Left lung (tissue), 4 donors: ENCODE measurements at regions not wholly inside any gene's neighbourhood (a gene's known extent, or its start where the extent isn't known, plus 50 kb on each side); places are given as distances from the start of the nearest gene placed in this dataset.

Experiments
- ATAC-seq: fragments of 200-7000 bp; cut with Tn5 transposase; one replicate; pipeline ENCODE4 v1.9.1; 2020; ENCODE audit warnings: moderate library complexity
- DNase-seq, 4 donors: peaks; one replicate each; pipeline ENCODE4 v3.0.0-alpha.2; 2013 to 2020
- H3K27ac ChIP-seq, 2 donors: fragments of 200-600 bp; sonication (generic) in 1 of 2; one replicate each; pipeline versions ENCODE4 v1.5.0 to v1.8.0; 2020 to 2021
- H3K27me3 ChIP-seq, 2 donors: fragments of 200-600 bp; sonication (generic) in 1 of 2; one replicate each; pipeline versions ENCODE4 v1.5.0 to v1.8.0; 2020 to 2021
- H3K36me3 ChIP-seq, 2 donors: fragments of 200-600 bp; sonication (generic) in 1 of 2; one replicate each; pipeline versions ENCODE4 v1.5.0 to v1.8.0; 2020 to 2021
- H3K4me1 ChIP-seq, 2 donors: fragments of 200-600 bp; one replicate each; pipeline ENCODE4 v1.8.0; 2021
- H3K4me3 ChIP-seq, 2 donors: fragments of 200-600 bp; sonication (generic) in 1 of 2; one replicate each; pipeline versions ENCODE4 v1.5.0 to v1.8.0; 2020 to 2021; ENCODE audit warnings: mild to moderate bottlenecking in 1 of 2
- H3K9me3 ChIP-seq, 2 donors: fragments of 200-600 bp; sonication (generic) in 1 of 2; one replicate each; pipeline versions ENCODE4 v1.5.0 to v1.8.0; 2020 to 2021
- intact Hi-C, 2 donors: fragments of 100-400 bp; cut with DNase I; formaldehyde crosslinking; loops; one replicate each; pipeline versions ENCODE4 v1.11.2 to v1.14.2; 2022
- TF ChIP-seq, protein P1 (sequence below), 2 donors: fragments of 200-600 bp; sonication (generic) in 1 of 2; IDR thresholded peaks; one replicate each; pipeline versions ENCODE4 v1.5.0 to v1.8.0; 2021; ENCODE audit warnings: antibody characterized with exemption in 2 of 2
- donor health status: DM: no; HTN: yes; CAD: no.
- donor health status: DM: no; HTN: no; CAD: no.

DNA sequence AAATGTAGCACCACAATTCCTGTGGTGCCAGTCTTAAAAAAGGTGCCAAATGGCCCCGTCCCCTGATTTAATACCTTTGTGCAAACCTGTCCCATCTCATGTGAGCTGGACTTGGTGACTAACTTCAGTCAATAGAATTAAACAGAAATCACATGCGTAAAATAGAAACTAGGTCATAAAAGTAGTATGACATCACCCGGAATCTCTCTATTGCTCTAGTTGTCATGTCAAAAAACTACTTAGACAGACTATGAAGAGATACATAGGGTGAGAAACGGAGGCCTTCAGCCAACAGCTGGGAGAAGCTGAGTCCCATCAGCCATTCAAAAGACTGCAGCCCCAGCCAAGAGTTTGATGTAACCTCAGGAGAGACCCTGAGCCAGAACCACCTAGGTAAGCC is 293.5 kb upstream of the HS3ST1 start:
- ATAC-seq (no peak), DNase-seq (no peak)
- intact Hi-C loops, result no loop called here
- Histone ChIP-seq H3K9me3 (no peaks in the 10 kb centered on the region), H3K27me3 (no peaks in the 10 kb centered on the region), H3K4me1 (no peaks in the 10 kb centered on the region), H3K27ac (no peak overlapping the region), H3K36me3 (no peaks in the 10 kb centered on the region), H3K4me3 (no peak overlapping the region)
- TF ChIP-seq, protein P1, sequence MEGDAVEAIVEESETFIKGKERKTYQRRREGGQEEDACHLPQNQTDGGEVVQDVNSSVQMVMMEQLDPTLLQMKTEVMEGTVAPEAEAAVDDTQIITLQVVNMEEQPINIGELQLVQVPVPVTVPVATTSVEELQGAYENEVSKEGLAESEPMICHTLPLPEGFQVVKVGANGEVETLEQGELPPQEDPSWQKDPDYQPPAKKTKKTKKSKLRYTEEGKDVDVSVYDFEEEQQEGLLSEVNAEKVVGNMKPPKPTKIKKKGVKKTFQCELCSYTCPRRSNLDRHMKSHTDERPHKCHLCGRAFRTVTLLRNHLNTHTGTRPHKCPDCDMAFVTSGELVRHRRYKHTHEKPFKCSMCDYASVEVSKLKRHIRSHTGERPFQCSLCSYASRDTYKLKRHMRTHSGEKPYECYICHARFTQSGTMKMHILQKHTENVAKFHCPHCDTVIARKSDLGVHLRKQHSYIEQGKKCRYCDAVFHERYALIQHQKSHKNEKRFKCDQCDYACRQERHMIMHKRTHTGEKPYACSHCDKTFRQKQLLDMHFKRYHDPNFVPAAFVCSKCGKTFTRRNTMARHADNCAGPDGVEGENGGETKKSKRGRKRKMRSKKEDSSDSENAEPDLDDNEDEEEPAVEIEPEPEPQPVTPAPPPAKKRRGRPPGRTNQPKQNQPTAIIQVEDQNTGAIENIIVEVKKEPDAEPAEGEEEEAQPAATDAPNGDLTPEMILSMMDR (IDR thresholded peaks at IDR 0.05), result no peak

DNA sequence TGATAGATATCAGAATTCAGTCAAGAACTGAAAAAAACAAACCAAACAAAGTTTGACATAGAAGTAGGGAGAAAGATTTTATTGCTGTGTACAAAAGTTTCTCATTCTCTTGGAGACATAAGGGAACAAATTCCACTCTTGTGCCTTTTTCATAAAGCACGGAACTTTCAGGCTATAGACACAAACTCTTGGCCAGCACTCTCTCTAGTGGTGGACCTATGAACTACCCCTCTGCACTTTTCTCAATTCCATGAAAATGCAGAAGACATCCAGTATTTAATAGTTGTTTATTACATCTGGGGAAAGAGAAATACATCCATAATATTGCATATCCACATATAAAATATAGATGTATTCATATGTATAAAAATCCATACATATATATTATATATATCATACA is 291.6 kb upstream of the HS3ST1 start:
- peak in 1 of 4 donors; percentile 19 for DNase-seq
- H3K36me3 ChIP-seq, result no peaks in the 10 kb centered on the region
- H3K4me1 ChIP-seq, result no peaks in the 10 kb centered on the region
- TF ChIP-seq, protein P1 (IDR thresholded peaks at IDR 0.05), result peak; percentile 54 to 65
- no peaks in the 10 kb centered on the region for H3K9me3 ChIP-seq
- H3K27ac ChIP-seq, result no peak overlapping the region
- intact Hi-C loops, result no loop called here
- ATAC-seq, result peak; percentile 90
- no peak overlapping the region for H3K4me3 ChIP-seq
- no peaks in the 10 kb centered on the region for H3K27me3 ChIP-seq

DNA sequence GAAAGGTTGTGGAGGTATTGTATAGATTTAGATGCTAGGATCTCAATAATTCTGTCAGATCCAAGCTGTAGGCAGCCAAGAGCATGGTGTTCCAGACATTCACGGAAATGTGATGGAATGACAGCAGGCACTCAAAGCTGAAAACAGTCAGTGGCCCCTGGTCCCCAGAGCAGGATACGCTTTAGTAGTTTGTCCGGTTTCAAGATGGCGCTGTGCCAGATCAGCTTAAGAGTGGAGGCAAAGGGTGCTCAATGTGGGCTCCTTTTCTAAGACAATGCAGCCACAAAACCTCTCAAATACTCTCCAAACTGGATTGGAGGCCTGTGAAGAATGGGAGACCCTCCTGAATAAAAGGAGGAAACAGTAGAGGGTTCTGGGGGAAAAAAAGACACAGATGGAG is 291.2 kb upstream of the HS3ST1 start:
- intact Hi-C loops, result no loop called here
- ATAC-seq (peak; percentile 44), DNase-seq (peak in 2 of 4 donors; percentile 12 to 36)
- no peaks in the 10 kb centered on the region for H3K36me3 ChIP-seq
- TF ChIP-seq, protein P1 (IDR thresholded peaks at IDR 0.05), result no peak
- H3K4me3 ChIP-seq, result no peak overlapping the region
- no peaks in the 10 kb centered on the region for H3K9me3 ChIP-seq
- H3K4me1 ChIP-seq, result no peaks in the 10 kb centered on the region
- H3K27ac ChIP-seq, result no peak overlapping the region
- no peaks in the 10 kb centered on the region for H3K27me3 ChIP-seq

DNA sequence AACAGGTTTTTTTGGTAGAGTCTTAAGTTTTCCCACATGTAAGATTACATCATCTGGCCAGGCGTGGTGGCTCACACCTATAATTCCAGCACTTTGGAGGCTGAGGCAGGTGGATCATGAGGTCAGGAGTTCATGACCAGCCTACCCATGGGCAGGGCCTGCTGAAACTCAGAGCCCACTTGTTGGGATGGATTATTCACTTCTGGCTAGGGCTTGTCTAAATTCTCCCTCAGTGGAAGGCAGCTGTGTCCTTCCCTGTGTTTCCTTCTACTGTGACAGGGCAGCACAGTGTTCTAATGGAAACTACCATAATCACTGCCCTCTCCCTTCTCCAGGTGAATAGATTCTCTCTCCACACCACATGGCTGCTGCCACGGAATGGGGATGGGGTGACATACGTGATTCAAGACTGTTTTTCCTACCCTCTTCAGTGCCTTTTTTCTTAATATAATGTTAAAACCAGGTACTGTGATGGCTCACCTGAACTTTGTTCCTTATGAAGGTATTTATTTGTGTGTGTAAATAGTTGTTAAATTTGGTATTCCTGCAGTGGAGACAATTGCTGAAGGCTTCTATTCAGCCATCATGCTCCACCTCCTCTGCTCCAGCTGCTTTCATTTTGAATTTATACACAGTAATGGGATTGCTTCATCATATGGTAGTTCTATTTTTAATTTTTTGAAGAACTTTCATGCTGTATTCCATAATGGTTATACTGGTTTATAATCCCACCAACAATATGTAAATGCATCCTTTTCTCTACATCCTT is 287.2 kb upstream of the HS3ST1 start:
- Histone ChIP-seq H3K36me3 (no peaks in the 10 kb centered on the region), H3K27ac (no peak overlapping the region), H3K4me1 (no peaks in the 10 kb centered on the region), H3K27me3 (no peaks in the 10 kb centered on the region), H3K9me3 (no peaks in the 10 kb centered on the region), H3K4me3 (no peak overlapping the region)
- TF ChIP-seq, protein P1 (IDR thresholded peaks at IDR 0.05), result no peak
- DNase-seq (no peak), ATAC-seq (no peak)
- intact Hi-C loops, result no loop called here

DNA sequence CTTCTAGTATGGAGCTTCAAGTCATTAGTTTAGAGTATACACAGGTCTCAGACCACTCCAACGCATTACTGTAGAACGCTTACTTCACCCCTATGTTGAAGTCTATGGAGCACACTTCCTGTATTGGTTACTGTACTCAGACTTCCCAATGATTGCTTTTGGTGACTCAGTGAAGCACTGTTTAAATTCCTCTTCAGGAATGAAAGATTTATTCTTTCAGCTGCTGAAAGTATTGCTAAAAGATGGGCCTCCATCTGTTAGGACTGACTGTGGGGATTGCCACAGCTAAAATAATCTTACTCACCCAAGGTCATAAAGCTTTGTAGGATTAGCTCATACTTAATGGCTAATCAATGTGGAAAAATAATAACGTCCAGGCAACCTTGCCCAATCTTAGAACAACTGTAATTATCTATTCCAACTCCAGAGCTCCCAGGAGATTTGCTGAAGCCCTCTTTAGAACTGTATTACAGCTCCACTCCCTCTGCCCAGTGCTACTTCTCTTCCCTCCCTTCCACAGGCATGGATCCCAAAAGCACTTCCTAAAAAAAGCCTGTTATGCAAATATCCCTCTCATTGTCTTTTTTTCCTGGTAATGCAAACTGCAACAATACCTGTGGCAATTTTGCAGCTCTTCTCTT is 281.9 kb upstream of the HS3ST1 start:
- no peaks in the 10 kb centered on the region for H3K27me3 ChIP-seq
- no peaks in the 10 kb centered on the region for H3K4me1 ChIP-seq
- no peaks in the 10 kb centered on the region for H3K9me3 ChIP-seq
- H3K4me3 ChIP-seq, result no peak overlapping the region
- DNase-seq, result no peak
- no peak for ATAC-seq
- TF ChIP-seq, protein P1 (IDR thresholded peaks at IDR 0.05), result no peak
- no peak overlapping the region for H3K27ac ChIP-seq
- no peaks in the 10 kb centered on the region for H3K36me3 ChIP-seq
- intact Hi-C loops, result no loop called here
